ENCODE measurements at regions not wholly inside any gene's neighbourhood (a gene's known extent, or its start where the extent isn't known, plus 50 kb on each side); places are given as distances from the start of the nearest gene placed in this dataset.

- no peak for TF ChIP-seq EZH2phosphoT487 (IDR thresholded peaks at IDR 0.05; ENCODE audit: insufficient read depth, low read depth)
- no peak for TF ChIP-seq EZH2 (IDR thresholded peaks at IDR 0.05; ENCODE audit: insufficient read depth, poor library complexity, severe bottlenecking)
Measured at GRCh38 chr14:22418631-22419030, 170.4 kb downstream of the DAD1 start.

All from GM23248 (cell line).